AG04449 (cell line): ENCODE measurements at regions not wholly inside any gene's neighbourhood (a gene's known extent, or its start where the extent isn't known, plus 50 kb on each side); places are given as distances from the start of the nearest gene placed in this dataset.

ENCODE experiments used
- CTCF ChIA-PET: fragments of 350-600 bp; formaldehyde crosslinking; extraction: SDS; loops from one replicate; lab custom pipeline; 2021; ENCODE audit warnings: antibody characterized with exemption; lab: Yijun Ruan, JAX
- POLR2A ChIA-PET: fragments of 400-600, 350-600 bp; formaldehyde crosslinking; extraction: SDS; loops from one replicate; lab custom pipeline; 2020; ENCODE audit warnings: antibody characterized with exemption, inconsistent platforms; lab: Yijun Ruan, JAX
- DNase-seq: peaks from one replicate; pipeline ENCODE4 v3.0.0-alpha.2; 2010; ENCODE audit warnings: low read depth, low spot score
- H3K4me3 ChIP-seq: 2 replicates; pipeline ENCODE4 v1.5.1; 2011; ENCODE audit warnings: low read depth, mild to moderate bottlenecking, control low read depth, low read length
- CTCF ChIP-seq: IDR thresholded peaks from one replicate; pipeline ENCODE4 v1.5.1; 2011; ENCODE audit warnings: mild to moderate bottlenecking, moderate library complexity, low read length, control low read depth, inconsistent platforms; ENCODE audit not compliant: insufficient read depth; ENCODE audit errors: missing control alignments

GRCh38 chr13:30359991-30360390 is 52.6 kb upstream of the KATNAL1 start:
- TF ChIP-seq CTCF = no peak
- DNase-seq = no peak
- no peak overlapping the region for H3K4me3 ChIP-seq
- CTCF ChIA-PET = interaction anchor here (1.7 kb wide), 1 partner anchor 8 kb away, joined by 5 read pairs; no protein-coding TSS in a partner anchor
- POLR2A ChIA-PET = no interaction called here

- ChIA-PET POLR2A (no interaction called here), CTCF (interaction anchor here (1.7 kb wide), 1 partner anchor 9 kb away, joined by 5 read pairs; no protein-coding TSS in a partner anchor)
- TF ChIP-seq CTCF = no peak
- H3K4me3 ChIP-seq = no peak overlapping the region
- DNase-seq = no peak
Observed at GRCh38 chr13:30360586-30360985, 53.2 kb upstream of the KATNAL1 start.

- no peak for TF ChIP-seq CTCF
- ChIA-PET POLR2A (no interaction called here), CTCF (interaction anchor here (1.0 to 1.5 kb wide), 2 partner anchors 9 to 12 kb away, joined by 3 read pairs; no protein-coding TSS in a partner anchor)
- no peak for DNase-seq
- H3K4me3 ChIP-seq = no peak overlapping the region
Observed at GRCh38 chr13:30362005-30362788, 54.8 kb upstream of the KATNAL1 start.

- H3K4me3 ChIP-seq = no peak overlapping the region
- no peak for TF ChIP-seq CTCF
- CTCF ChIA-PET = interaction anchor here (1.5 kb wide), 1 partner anchor 13 kb away, joined by 3 read pairs; no protein-coding TSS in a partner anchor
- DNase-seq = no peak
- POLR2A ChIA-PET = no interaction called here
Observed at GRCh38 chr13:30362869-30363268, 55.5 kb upstream of the KATNAL1 start.

- CTCF ChIA-PET = interaction anchor here (1.1 to 1.5 kb wide), 2 partner anchors 13 to 15 kb away, joined by 3 read pairs; no protein-coding TSS in a partner anchor
- no peak for DNase-seq
- POLR2A ChIA-PET = no interaction called here
- TF ChIP-seq CTCF = no peak
- no peak overlapping the region for H3K4me3 ChIP-seq
Observed at GRCh38 chr13:30363725-30364124, 56.4 kb upstream of the KATNAL1 start.

GRCh38 chr13:30364133-30364532 is 56.8 kb upstream of the KATNAL1 start:
- CTCF ChIA-PET = interaction anchor here (1.1 kb wide), 1 partner anchor 15 kb away, joined by 3 read pairs; no protein-coding TSS in a partner anchor
- POLR2A ChIA-PET = no interaction called here
- TF ChIP-seq CTCF = no peak
- DNase-seq = no peak
- H3K4me3 ChIP-seq = no peak overlapping the region
